ENCODE measurements at regions not wholly inside any gene's neighbourhood (a gene's known extent, or its start where the extent isn't known, plus 50 kb on each side); places are given as distances from the start of the nearest gene placed in this dataset.

- intact Hi-C loops (cut with micrococcal nuclease): loop anchor here (1.0 to 10.0 kb wide), 6 partner anchors 18 to 161 kb away; partner anchors contain the start of gene KLF6
Observed at GRCh38 chr10:3873728-3874461, 88.9 kb upstream of the KLF6 start.

- intact Hi-C loops (cut with micrococcal nuclease): loop anchor here (1.0 to 10.0 kb wide), 6 partner anchors 19 to 162 kb away; partner anchors contain the start of gene KLF6
Observed at GRCh38 chr10:3872712-3873329, 87.8 kb upstream of the KLF6 start.

- intact Hi-C loops (cut with micrococcal nuclease): loop anchor here (10.0 kb wide), 1 partner anchor 163 kb away; no protein-coding TSS in a partner anchor
Observed at GRCh38 chr10:3871424-3871996, 86.5 kb upstream of the KLF6 start.

- intact Hi-C loops (cut with micrococcal nuclease): no loop called here
Observed at GRCh38 chr10:3869036-3869435, 84.0 kb upstream of the KLF6 start.

- intact Hi-C loops (cut with micrococcal nuclease): no loop called here
Observed at GRCh38 chr10:3868271-3868664, 83.3 kb upstream of the KLF6 start.

- intact Hi-C loops (cut with micrococcal nuclease): no loop called here
Observed at GRCh38 chr10:3867454-3868270, 82.7 kb upstream of the KLF6 start.

- intact Hi-C loops (cut with micrococcal nuclease): no loop called here
Observed at GRCh38 chr10:3866332-3866731, 81.3 kb upstream of the KLF6 start.

GRCh38 chr10:3865565-3865964 is 80.6 kb upstream of the KLF6 start:
- intact Hi-C loops (cut with micrococcal nuclease): no loop called here

- intact Hi-C loops (cut with micrococcal nuclease): no loop called here
Observed at GRCh38 chr10:3861795-3862194, 76.8 kb upstream of the KLF6 start.

- intact Hi-C loops (cut with micrococcal nuclease): no loop called here
Observed at GRCh38 chr10:3858051-3858845, 73.2 kb upstream of the KLF6 start.

GRCh38 chr10:3857318-3857717 is 72.3 kb upstream of the KLF6 start:
- intact Hi-C loops (cut with micrococcal nuclease): no loop called here

GRCh38 chr10:3856593-3856992 is 71.6 kb upstream of the KLF6 start:
- intact Hi-C loops (cut with micrococcal nuclease): no loop called here

- intact Hi-C loops (cut with micrococcal nuclease): no loop called here
Observed at GRCh38 chr10:3853547-3854303, 68.7 kb upstream of the KLF6 start.

- intact Hi-C loops (cut with micrococcal nuclease): no loop called here
Observed at GRCh38 chr10:3853016-3853415, 68.0 kb upstream of the KLF6 start.

- intact Hi-C loops (cut with micrococcal nuclease): loop anchor here (1.0 kb wide), 3 partner anchors 21 to 47 kb away; no protein-coding TSS in a partner anchor
Observed at GRCh38 chr10:3852147-3852904, 67.3 kb upstream of the KLF6 start.

- intact Hi-C loops (cut with micrococcal nuclease): no loop called here
Observed at GRCh38 chr10:3850999-3851937, 66.3 kb upstream of the KLF6 start.

GRCh38 chr10:3848775-3849635 is 64.0 kb upstream of the KLF6 start:
- intact Hi-C loops (cut with micrococcal nuclease): no loop called here
